ENCODE measurements at regions not wholly inside any gene's neighbourhood (a gene's known extent, or its start where the extent isn't known, plus 50 kb on each side); places are given as distances from the start of the nearest gene placed in this dataset.

DNA sequence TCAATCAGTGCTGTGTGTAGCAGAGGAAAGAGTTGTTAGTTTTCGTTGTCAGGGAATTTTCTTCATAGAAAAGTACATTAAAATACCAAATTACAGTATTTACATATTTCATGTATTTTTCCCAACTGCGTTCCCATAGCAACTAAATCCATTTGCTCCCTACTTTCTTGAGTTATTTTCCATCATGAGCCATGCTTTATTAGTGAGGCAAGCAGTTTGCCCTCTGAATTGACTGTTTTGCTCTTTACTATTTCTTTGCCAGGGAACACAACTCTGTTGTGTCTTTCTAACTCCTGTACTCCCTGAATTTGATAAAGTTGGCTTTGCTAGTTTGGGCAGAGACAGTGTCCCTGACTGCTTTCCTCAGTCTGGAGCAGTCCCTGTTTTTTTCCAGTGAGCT is 276.2 kb upstream of the SLC30A5 start:
- H3K4me3 ChIP-seq (ENCODE audit: low read depth, low read length): no peak overlapping the region
- no peak for DNase-seq (ENCODE audit: low read depth)

DNA sequence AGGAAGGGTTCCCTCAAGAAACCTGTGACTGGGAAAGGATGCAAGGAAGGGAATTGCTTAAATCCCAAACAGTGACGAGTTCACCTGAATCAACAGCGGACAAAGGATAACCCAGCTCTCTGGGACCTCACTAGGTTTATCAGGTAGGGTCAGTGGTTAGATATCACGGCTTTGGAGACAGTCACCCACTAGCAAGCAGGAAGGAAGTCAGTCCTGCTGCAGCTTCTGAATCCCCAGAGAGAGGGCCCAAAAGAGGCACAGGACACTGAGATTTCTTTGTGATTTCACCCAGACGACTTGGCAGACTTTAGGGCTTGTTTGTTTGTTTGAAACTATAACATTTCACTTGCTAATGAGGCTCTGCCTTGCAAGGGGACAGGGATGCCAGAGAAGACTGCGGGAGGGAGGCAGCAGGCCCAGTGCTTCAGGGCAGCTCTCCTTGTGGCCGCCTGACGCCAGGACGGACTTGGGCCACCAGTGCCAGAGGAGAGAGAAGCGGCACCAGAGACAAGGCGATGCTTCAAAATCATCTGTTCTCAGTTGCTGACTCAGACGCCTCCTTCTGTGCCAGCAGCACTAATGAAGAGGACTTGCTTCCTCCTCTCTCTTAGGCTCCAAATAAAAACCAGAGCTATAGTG is 275.6 kb upstream of the SLC30A5 start:
- H3K4me3 ChIP-seq (ENCODE audit: low read depth, low read length): no peak overlapping the region
- no peak for DNase-seq (ENCODE audit: low read depth)
- TF ChIP-seq MYC (IDR thresholded peaks at IDR 0.05; ENCODE audit: low read depth, low read length) (no peak), POLR2A (IDR thresholded peaks at IDR 0.05; ENCODE audit: extremely low read depth, insufficient read length) (no peak)
- TF ChIP-seq, protein P1, sequence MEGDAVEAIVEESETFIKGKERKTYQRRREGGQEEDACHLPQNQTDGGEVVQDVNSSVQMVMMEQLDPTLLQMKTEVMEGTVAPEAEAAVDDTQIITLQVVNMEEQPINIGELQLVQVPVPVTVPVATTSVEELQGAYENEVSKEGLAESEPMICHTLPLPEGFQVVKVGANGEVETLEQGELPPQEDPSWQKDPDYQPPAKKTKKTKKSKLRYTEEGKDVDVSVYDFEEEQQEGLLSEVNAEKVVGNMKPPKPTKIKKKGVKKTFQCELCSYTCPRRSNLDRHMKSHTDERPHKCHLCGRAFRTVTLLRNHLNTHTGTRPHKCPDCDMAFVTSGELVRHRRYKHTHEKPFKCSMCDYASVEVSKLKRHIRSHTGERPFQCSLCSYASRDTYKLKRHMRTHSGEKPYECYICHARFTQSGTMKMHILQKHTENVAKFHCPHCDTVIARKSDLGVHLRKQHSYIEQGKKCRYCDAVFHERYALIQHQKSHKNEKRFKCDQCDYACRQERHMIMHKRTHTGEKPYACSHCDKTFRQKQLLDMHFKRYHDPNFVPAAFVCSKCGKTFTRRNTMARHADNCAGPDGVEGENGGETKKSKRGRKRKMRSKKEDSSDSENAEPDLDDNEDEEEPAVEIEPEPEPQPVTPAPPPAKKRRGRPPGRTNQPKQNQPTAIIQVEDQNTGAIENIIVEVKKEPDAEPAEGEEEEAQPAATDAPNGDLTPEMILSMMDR (IDR thresholded peaks at IDR 0.05; ENCODE audit: low read depth, low read length): no peak
- TF ChIP-seq, protein P2, sequence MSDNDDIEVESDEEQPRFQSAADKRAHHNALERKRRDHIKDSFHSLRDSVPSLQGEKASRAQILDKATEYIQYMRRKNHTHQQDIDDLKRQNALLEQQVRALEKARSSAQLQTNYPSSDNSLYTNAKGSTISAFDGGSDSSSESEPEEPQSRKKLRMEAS (IDR thresholded peaks at IDR 0.05; ENCODE audit: low read depth, low read length): no peak

More for the DNA sequence above, 276.2 kb upstream of the SLC30A5 start:
- TF ChIP-seq, protein P1 (IDR thresholded peaks at IDR 0.05; ENCODE audit: low read depth, low read length): no peak
- TF ChIP-seq MYC (IDR thresholded peaks at IDR 0.05; ENCODE audit: low read depth, low read length) (no peak), POLR2A (IDR thresholded peaks at IDR 0.05; ENCODE audit: extremely low read depth, insufficient read length) (no peak)
- TF ChIP-seq, protein P2 (IDR thresholded peaks at IDR 0.05; ENCODE audit: low read depth, low read length): no peak

DNA sequence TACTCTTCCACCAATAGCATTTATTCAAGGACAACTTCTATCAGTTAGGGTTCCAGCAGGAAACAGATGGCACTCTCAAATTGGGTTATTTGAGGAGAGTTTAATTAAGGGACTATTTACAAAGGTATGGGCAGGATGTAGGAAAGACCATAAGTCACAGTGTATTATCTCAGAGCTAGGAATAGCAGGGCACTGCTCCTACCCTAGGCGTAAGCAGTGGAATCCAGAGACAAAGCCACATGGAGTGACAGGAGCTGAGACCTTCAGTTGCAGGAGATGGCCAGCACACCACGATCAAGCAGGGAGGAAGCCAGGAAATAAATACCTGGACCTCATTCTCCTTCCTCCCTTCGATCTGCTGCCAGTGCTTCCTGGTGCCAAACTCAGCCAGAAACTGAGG is 274.9 kb upstream of the SLC30A5 start:
- TF ChIP-seq MYC (IDR thresholded peaks at IDR 0.05; ENCODE audit: low read depth, low read length) (no peak), POLR2A (IDR thresholded peaks at IDR 0.05; ENCODE audit: extremely low read depth, insufficient read length) (no peak)
- TF ChIP-seq, protein P2 (IDR thresholded peaks at IDR 0.05; ENCODE audit: low read depth, low read length): no peak
- TF ChIP-seq, protein P1 (IDR thresholded peaks at IDR 0.05; ENCODE audit: low read depth, low read length): no peak
- DNase-seq (ENCODE audit: low read depth): no peak
- H3K4me3 ChIP-seq (ENCODE audit: low read depth, low read length): no peak overlapping the region

DNA sequence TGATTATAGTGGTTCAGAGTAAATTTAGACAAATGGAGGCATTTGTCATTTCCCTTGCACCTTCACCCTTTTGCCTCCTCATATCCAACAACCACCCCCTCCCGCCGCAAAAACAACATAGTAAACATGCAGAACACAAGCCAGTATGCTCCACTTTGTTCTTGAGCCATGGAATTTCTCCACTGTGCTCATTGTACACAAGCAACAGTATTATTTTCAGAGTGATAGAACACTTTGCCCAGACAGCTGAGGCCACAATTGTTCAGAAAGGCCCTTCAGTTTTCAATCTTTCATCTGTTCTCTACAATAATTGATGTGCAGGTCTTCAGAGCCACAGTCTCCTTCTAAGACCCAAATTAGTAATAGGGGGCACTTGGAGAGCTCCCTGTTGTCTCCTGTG is 272.8 kb upstream of the SLC30A5 start:
- no peak for TF ChIP-seq MYC (IDR thresholded peaks at IDR 0.05; ENCODE audit: low read depth, low read length)
- TF ChIP-seq POLR2A (IDR thresholded peaks at IDR 0.05; ENCODE audit: extremely low read depth, insufficient read length): no peak
- TF ChIP-seq, protein P1 (IDR thresholded peaks at IDR 0.05; ENCODE audit: low read depth, low read length): no peak
- TF ChIP-seq, protein P2 (IDR thresholded peaks at IDR 0.05; ENCODE audit: low read depth, low read length): no peak
- no peak for DNase-seq (ENCODE audit: low read depth)
- no peak overlapping the region for H3K4me3 ChIP-seq (ENCODE audit: low read depth, low read length)

DNA sequence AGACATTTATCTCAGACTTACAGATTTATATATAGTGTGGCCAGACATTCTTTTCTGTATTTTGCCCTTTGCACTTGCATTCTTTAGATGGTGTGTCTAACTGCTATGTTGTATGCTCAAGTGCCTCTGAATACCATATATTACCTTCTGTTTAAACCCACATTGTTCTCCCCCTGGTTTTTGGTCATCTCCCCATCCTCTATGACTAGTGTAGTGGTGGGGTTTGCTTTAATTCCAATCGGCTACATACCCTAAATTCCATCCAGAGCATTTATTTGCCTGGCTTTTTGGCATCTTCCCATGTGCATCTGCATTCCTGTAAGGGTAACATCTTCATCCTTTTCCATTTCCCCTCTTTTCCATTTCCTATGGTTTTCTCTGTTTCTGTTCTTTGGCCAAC is 271.0 kb upstream of the SLC30A5 start:
- H3K4me3 ChIP-seq (ENCODE audit: low read depth, low read length): no peak overlapping the region
- TF ChIP-seq, protein P1 (IDR thresholded peaks at IDR 0.05; ENCODE audit: low read depth, low read length): no peak
- TF ChIP-seq POLR2A (IDR thresholded peaks at IDR 0.05; ENCODE audit: extremely low read depth, insufficient read length): no peak
- TF ChIP-seq, protein P2 (IDR thresholded peaks at IDR 0.05; ENCODE audit: low read depth, low read length): no peak
- no peak for TF ChIP-seq MYC (IDR thresholded peaks at IDR 0.05; ENCODE audit: low read depth, low read length)

More for the DNA sequence above, 271.0 kb upstream of the SLC30A5 start:
- DNase-seq (ENCODE audit: low read depth): no peak
